Esophagus muscularis mucosa (tissue), 3 donors: ENCODE measurements at regions not wholly inside any gene's neighbourhood (a gene's known extent, or its start where the extent isn't known, plus 50 kb on each side); places are given as distances from the start of the nearest gene placed in this dataset.

Source experiments
- CTCF ChIP-seq, 3 experiments: fragments of 200-600 bp in 2 of 3; fragments of 450-650 bp in 1 of 3; sonication (generic) in 2 of 3; IDR thresholded peaks; one replicate each; pipeline ENCODE4 v1.5.1; 2017 to 2019; ENCODE audit warnings: antibody characterized with exemption in 3 of 3, mild to moderate bottlenecking in 2 of 3, moderate library complexity in 1 of 3
- POLR2A ChIP-seq: fragments of 450-650 bp; IDR thresholded peaks from one replicate; pipeline ENCODE4 v1.6.1; 2017; ENCODE audit warnings: antibody characterized with exemption, moderate library complexity, mild to moderate bottlenecking, low read depth

GRCh38 chr1:168963601-168964000, 142.9 kb upstream of the ATP1B1 start:
- TF ChIP-seq CTCF (IDR thresholded peaks at IDR 0.05) (no peak), POLR2A (no peak)
